HepG2 (cell line): ENCODE measurements at regions not wholly inside any gene's neighbourhood (a gene's known extent, or its start where the extent isn't known, plus 50 kb on each side); places are given as distances from the start of the nearest gene placed in this dataset.

Experiments
- ATAC-seq: fragments of 200-7000 bp; cut with Tn5 transposase; 3 replicates; pipeline ENCODE4 v1.9.1; 2020; ENCODE audit warnings: mild to moderate bottlenecking, moderate library complexity
- BruUV-seq: library from RNA; stranded (reverse); fragments of 400-500 nt; replicated peaks from 2 replicates; lab custom pipeline; 2021; lab: Mats Ljungman, UMichigan
- CTCF ChIA-PET: fragments of 300-600 bp; formaldehyde crosslinking; extraction: SDS; loops from one replicate; lab custom pipeline; 2021; ENCODE audit warnings: low total read pairs, inconsistent platforms, low intra/inter-chr PET ratio; lab: Yijun Ruan, JAX
- POLR2A ChIA-PET: fragments of 350-600 bp; sonication (Branson Sonifier 250); formaldehyde crosslinking; loops from one replicate; lab custom pipeline; 2020; ENCODE audit warnings: antibody characterized with exemption, inconsistent platforms; lab: Yijun Ruan, JAX
- DNase-seq: peaks from one replicate; pipeline ENCODE4 v3.0.0-alpha.2; 2015; ENCODE audit warnings: low spot score
- FAIRE-seq: peaks from 3 replicates; lab custom pipeline; 2011; peaks lifted over from hg19 to GRCh38; lab: Jason Lieb, UNC
- H2AFZ ChIP-seq: one replicate; pipeline ENCODE4 v1.6.1; 2011; ENCODE audit warnings: low read length, inconsistent platforms
- H3K27ac ChIP-seq: fragments of 300-600 bp; 3 replicates; pipeline ENCODE4 v1.8.0; 2011; ENCODE audit warnings: mixed run types, mild to moderate bottlenecking, mixed read lengths, low read length, inconsistent platforms; ENCODE audit not compliant: insufficient read depth; ENCODE audit errors: extremely low read length
- H3K27me3 ChIP-seq, 2 experiments: fragments of 200-600 bp in 1 of 2; 2 replicates in 1 of 2; 3 replicates in 1 of 2; pipeline versions ENCODE4 v1.6.0 to v1.8.0; 2011; ENCODE audit warnings: low read length in 2 of 2, mild to moderate bottlenecking in 2 of 2, moderate library complexity in 2 of 2, inconsistent platforms in 1 of 2; ENCODE audit not compliant: insufficient read depth in 2 of 2, control insufficient read depth in 1 of 2
- H3K36me3 ChIP-seq, 2 experiments: fragments of 200-600 bp in 1 of 2; replicated peaks in 1 of 2; 2 replicates in 1 of 2; 3 replicates in 1 of 2; pipeline versions ENCODE4 v1.5.1 to v1.8.0; 2011; ENCODE audit warnings: low read length in 2 of 2, inconsistent platforms in 1 of 2; ENCODE audit not compliant: insufficient read depth in 2 of 2, control insufficient read depth in 1 of 2
- H3K4me1 ChIP-seq: 2 replicates; pipeline ENCODE4 v1.5.1; 2012; ENCODE audit warnings: low read length, inconsistent platforms; ENCODE audit not compliant: insufficient read depth
- H3K4me2 ChIP-seq: 2 replicates; pipeline ENCODE4 v1.6.0; 2011; ENCODE audit warnings: low read depth, low read length, inconsistent platforms
- H3K4me3 ChIP-seq, 3 experiments: fragments of 200-600 bp in 1 of 3; sonication (generic), shearing (Covaris generic) in 1 of 3; replicated peaks in 1 of 3; 2 replicates each; pipeline ENCODE4 v1.5.1; 2011 to 2016; ENCODE audit warnings: low read length in 3 of 3, inconsistent platforms in 2 of 3, low read depth in 2 of 3, mild to moderate bottlenecking in 2 of 3, control low read depth in 1 of 3, mixed read lengths in 1 of 3; ENCODE audit not compliant: insufficient read depth in 1 of 3
- H3K79me2 ChIP-seq: one replicate; pipeline ENCODE4 v1.6.1; 2011; ENCODE audit warnings: low read length, inconsistent platforms; ENCODE audit not compliant: insufficient read depth
- H3K9ac ChIP-seq: 2 replicates; pipeline ENCODE4 v1.6.0; 2011; ENCODE audit warnings: mild to moderate bottlenecking, low read depth, low read length, inconsistent platforms; ENCODE audit not compliant: insufficient read depth
- H3K9me3 ChIP-seq: 2 replicates; pipeline ENCODE4 v1.5.1; 2012; ENCODE audit warnings: mild to moderate bottlenecking, low read length
- H4K20me1 ChIP-seq: 2 replicates; pipeline ENCODE4 v1.6.0; 2011; ENCODE audit warnings: inconsistent platforms, mild to moderate bottlenecking, low read length, moderate library complexity; ENCODE audit not compliant: insufficient read depth
- ARNT2 ChIP-seq: sonication (generic); formaldehyde crosslinking; IDR thresholded peaks from 2 replicates; pipeline ENCODE4 v1.8.0; 2022; ENCODE audit warnings: mild to moderate bottlenecking, low read depth, missing genetic modification reagents, moderate library complexity
- ETV6 ChIP-seq: sonication (generic); formaldehyde crosslinking; conservative IDR thresholded peaks from 2 replicates; pipeline ENCODE4 v1.4.0; 2020; ENCODE audit warnings: missing genetic modification reagents
- REST ChIP-seq, 2 experiments: IDR thresholded peaks; 2 replicates each; pipeline ENCODE4 v1.6.1; 2011 to 2012; ENCODE audit warnings: low read length in 2 of 2, borderline replicate concordance in 1 of 2, low read depth in 1 of 2, mild to moderate bottlenecking in 1 of 2, moderate library complexity in 1 of 2
- SAP130 ChIP-seq: IDR thresholded peaks from 2 replicates; pipeline ENCODE4 v1.6.1; 2016; ENCODE audit warnings: low read depth
- SNAPC4 ChIP-seq: sonication (generic); formaldehyde crosslinking; IDR thresholded peaks from 2 replicates; pipeline ENCODE4 v1.4.0; 2020; ENCODE audit warnings: mild to moderate bottlenecking, missing genetic modification reagents
- ZBTB34 ChIP-seq: sonication (generic); formaldehyde crosslinking; IDR thresholded peaks from 2 replicates; pipeline ENCODE4 v1.8.0; 2022; ENCODE audit warnings: mild to moderate bottlenecking, missing genetic modification reagents
- ZNF251 ChIP-seq: sonication (generic); formaldehyde crosslinking; IDR thresholded peaks from 2 replicates; pipeline ENCODE4 v1.9.0; 2021; ENCODE audit warnings: mild to moderate bottlenecking, missing genetic modification reagents
- ZNF749 ChIP-seq: sonication (generic); formaldehyde crosslinking; IDR thresholded peaks from 2 replicates; pipeline ENCODE4 v1.8.0; 2022; ENCODE audit warnings: mild to moderate bottlenecking, missing genetic modification reagents, moderate library complexity, borderline replicate concordance
- WGBS: methylation state at CpG from one replicate; pipeline ENCODE4 v1.1.6; 2017; ENCODE audit warnings: low lambda C conversion rate; 5-methylcytosine and 5-hydroxymethylcytosine counted together
- in situ Hi-C: cut with HindIII; loops from 2 replicates; pipeline ENCODE4 v1.10.0; 2017; ENCODE audit warnings: low pct_unique_long_range_greater_than_20kb; ENCODE audit not compliant: extremely low pct_ligation_motif_present
- intact Hi-C: fragments of 100-400 bp; cut with micrococcal nuclease; formaldehyde crosslinking; loops from one replicate; pipeline ENCODE4 v1.10.0; 2022; ENCODE audit not compliant: unreplicated experiment

- TF ChIP-seq ETV6: no peak
- no peak for TF ChIP-seq ZBTB34 (CRISPR knock-in tag)
These were observed 143.0 kb downstream of the FGF9 start (continued) for GRCh38 chr13:21813844-21814243.

- Histone ChIP-seq H3K4me2 (no peak overlapping the region), H3K9ac (no peak overlapping the region), H3K4me1 (peaks cover 30% of the 10 kb centered on the region), H3K27me3 (peaks cover 3 to 9% of the 10 kb centered on the region in 2 experiments; a peak in 2 of 5 replicates), H4K20me1 (no peaks in the 10 kb centered on the region), H3K27ac (no peak overlapping the region), H3K79me2 (no peaks in the 10 kb centered on the region), H3K4me3 (no peak overlapping the region), H3K9me3 (no peaks in the 10 kb centered on the region), H2AFZ (no peak overlapping the region), H3K36me3 (no peaks in the 10 kb centered on the region)
- in situ Hi-C loops (no loop called here), intact Hi-C loops (no loop called here)
- no peak for ATAC-seq
- WGBS: 35% methylated on average over 7 of the region's 7 CpGs
- no TSS peak for BruUV-seq
- FAIRE-seq: no peak
- CTCF ChIA-PET: no interaction called here
- POLR2A ChIA-PET: no interaction called here
- no peak for DNase-seq
- TF ChIP-seq ZNF749 (CRISPR knock-in tag): no peak
- TF ChIP-seq ZNF251 (CRISPR knock-in tag): no peak
- no peak for TF ChIP-seq SNAPC4
- no peak for TF ChIP-seq ARNT2 (CRISPR knock-in tag)
- no peak for TF ChIP-seq REST (IDR thresholded peaks at IDR 0.05; ENCODE audit: borderline replicate concordance in 1 of 2, low read depth in 1 of 2, low read length in 2 of 2)
- TF ChIP-seq SAP130 (CRISPR knock-in tag): no peak
These were observed 143.7 kb downstream of the FGF9 start for GRCh38 chr13:21814604-21815003.
